HEK293 (cell line): ENCODE measurements at regions not wholly inside any gene's neighbourhood (a gene's known extent, or its start where the extent isn't known, plus 50 kb on each side); places are given as distances from the start of the nearest gene placed in this dataset.

ENCODE experiments used
- CTCF ChIA-PET: fragments of 350-600 bp; formaldehyde crosslinking; extraction: SDS; loops from one replicate; lab custom pipeline; 2021; ENCODE audit warnings: antibody characterized with exemption; lab: Yijun Ruan, JAX
- POLR2A ChIA-PET: fragments of 300-600 bp; formaldehyde crosslinking; extraction: SDS; loops from one replicate; lab custom pipeline; 2020; ENCODE audit warnings: antibody characterized with exemption, inconsistent platforms; lab: Yijun Ruan, JAX
- H3K27ac ChIP-seq: fragments of 200-500 bp; sonication (Bioruptor generic); 2 replicates; pipeline ENCODE4 v1.5.1; 2014; ENCODE audit warnings: low read depth, low read length, control low read depth, inconsistent platforms; ENCODE audit errors: extremely low read depth
- H3K36me3 ChIP-seq, 2 experiments: fragments of 200-500 bp in 1 of 2; sonication (Bioruptor generic) in 1 of 2; 1 replicate in 1 of 2; 2 replicates in 1 of 2; pipeline ENCODE4 v1.5.1; 2014 to 2017; ENCODE audit warnings: inconsistent platforms in 2 of 2, low read length in 2 of 2; ENCODE audit not compliant: control insufficient read depth in 2 of 2, insufficient read depth in 1 of 2
- H3K4me1 ChIP-seq: fragments of 200-500 bp; sonication (Bioruptor generic); 2 replicates; pipeline ENCODE4 v1.5.1; 2014; ENCODE audit warnings: mild to moderate bottlenecking, low read length, inconsistent platforms; ENCODE audit not compliant: control insufficient read depth, insufficient read depth
- H3K4me3 ChIP-seq: 2 replicates; pipeline ENCODE4 v1.5.1; 2011; ENCODE audit warnings: low read depth, mild to moderate bottlenecking, control low read depth, low read length, moderate library complexity
- H3K9me3 ChIP-seq: fragments of 200-500 bp; sonication (Bioruptor generic); 2 replicates; pipeline ENCODE4 v1.5.1; 2014; ENCODE audit warnings: low read depth, low read length, inconsistent platforms; ENCODE audit not compliant: control insufficient read depth, insufficient read depth
- GLIS1 ChIP-seq: fragments of 450-650 bp; formaldehyde crosslinking; IDR thresholded peaks from 2 replicates; pipeline ENCODE4 v1.5.1; 2016; ENCODE audit warnings: missing biosample characterization, missing genetic modification characterization
- HOXC10 ChIP-seq: sonication (generic); formaldehyde crosslinking; IDR thresholded peaks from 2 replicates; pipeline ENCODE4 v1.8.1; 2023; ENCODE audit warnings: mild to moderate bottlenecking, missing genetic modification reagents
- MZF1 ChIP-seq: fragments of 450-650 bp; formaldehyde crosslinking; IDR thresholded peaks from 2 replicates; pipeline ENCODE4 v1.5.1; 2017; ENCODE audit warnings: missing biosample characterization, missing genetic modification characterization, borderline replicate concordance
- SALL2 ChIP-seq: fragments of 450-650 bp; formaldehyde crosslinking; IDR thresholded peaks from 2 replicates; pipeline ENCODE4 v1.5.0; 2017; ENCODE audit warnings: missing biosample characterization, mild to moderate bottlenecking, missing genetic modification characterization, borderline replicate concordance
- TSHZ1 ChIP-seq: fragments of 450-650 bp; formaldehyde crosslinking; IDR thresholded peaks from 2 replicates; pipeline ENCODE4 v1.5.1; 2016; ENCODE audit warnings: missing biosample characterization, missing genetic modification characterization, borderline replicate concordance
- YY1 ChIP-seq: fragments of 450-650 bp; formaldehyde crosslinking; IDR thresholded peaks from 2 replicates; pipeline ENCODE4 v1.5.1; 2018; ENCODE audit warnings: missing biosample characterization, missing genetic modification characterization
- ZBTB11 ChIP-seq: fragments of 450-650 bp; formaldehyde crosslinking; conservative IDR thresholded peaks from 2 replicates; pipeline ENCODE4 v1.5.1; 2016; ENCODE audit warnings: low read depth, missing biosample characterization, missing genetic modification characterization
- ZBTB48 ChIP-seq: fragments of 450-650 bp; formaldehyde crosslinking; IDR thresholded peaks from 2 replicates; pipeline ENCODE4 v1.5.1; 2016; ENCODE audit warnings: missing biosample characterization, missing genetic modification characterization
- ZBTB6 ChIP-seq: fragments of 450-650 bp; formaldehyde crosslinking; IDR thresholded peaks from 2 replicates; pipeline ENCODE4 v1.5.1; 2017; ENCODE audit warnings: missing biosample characterization, missing genetic modification characterization
- ZNF2 ChIP-seq: fragments of 450-650 bp; formaldehyde crosslinking; IDR thresholded peaks from 2 replicates; pipeline ENCODE4 v1.5.1; 2016; ENCODE audit warnings: missing biosample characterization, missing genetic modification characterization
- ZNF324 ChIP-seq: fragments of 450-650 bp; formaldehyde crosslinking; IDR thresholded peaks from 2 replicates; pipeline ENCODE4 v1.5.1; 2016; ENCODE audit warnings: missing biosample characterization, missing genetic modification characterization
- ZNF473 ChIP-seq: fragments of 450-650 bp; formaldehyde crosslinking; IDR thresholded peaks from 2 replicates; pipeline ENCODE4 v1.5.1; 2017; ENCODE audit warnings: missing biosample characterization, missing genetic modification characterization
- ZNF610 ChIP-seq: fragments of 450-650 bp; formaldehyde crosslinking; IDR thresholded peaks from 2 replicates; pipeline ENCODE4 v1.5.1; 2016; ENCODE audit warnings: missing biosample characterization, missing genetic modification characterization, borderline replicate concordance
- ZNF624 ChIP-seq: fragments of 450-650 bp; formaldehyde crosslinking; IDR thresholded peaks from 2 replicates; pipeline ENCODE4 v1.5.1; 2017; ENCODE audit warnings: missing biosample characterization, missing genetic modification characterization
- ZNF747 ChIP-seq: fragments of 450-650 bp; formaldehyde crosslinking; IDR thresholded peaks from 2 replicates; pipeline ENCODE4 v1.5.1; 2016; ENCODE audit warnings: missing biosample characterization, missing genetic modification characterization
- TF ChIP-seq, protein P1 (sequence below): fragments of 450-650 bp; formaldehyde crosslinking; IDR thresholded peaks from 2 replicates; pipeline ENCODE4 v1.5.1; 2016; ENCODE audit warnings: missing biosample characterization, missing genetic modification characterization
- TF ChIP-seq, protein P2 (sequence below): fragments of 450-650 bp; formaldehyde crosslinking; IDR thresholded peaks from 2 replicates; pipeline ENCODE4 v1.5.1; 2016; ENCODE audit warnings: missing biosample characterization, missing genetic modification characterization, borderline replicate concordance
- TF ChIP-seq, protein P3 (sequence below): fragments of 450-650 bp; formaldehyde crosslinking; conservative IDR thresholded peaks from 2 replicates; pipeline ENCODE4 v1.5.1; 2016; ENCODE audit warnings: low read depth, missing biosample characterization, missing genetic modification characterization

- no peak for TF ChIP-seq ZBTB6 (tag by site-specific recombination)
- no peak for TF ChIP-seq GLIS1 (tag by site-specific recombination)
Observed at GRCh38 chr10:128833671-128834070, 633.4 kb upstream of the MGMT start (continued).

DNA sequence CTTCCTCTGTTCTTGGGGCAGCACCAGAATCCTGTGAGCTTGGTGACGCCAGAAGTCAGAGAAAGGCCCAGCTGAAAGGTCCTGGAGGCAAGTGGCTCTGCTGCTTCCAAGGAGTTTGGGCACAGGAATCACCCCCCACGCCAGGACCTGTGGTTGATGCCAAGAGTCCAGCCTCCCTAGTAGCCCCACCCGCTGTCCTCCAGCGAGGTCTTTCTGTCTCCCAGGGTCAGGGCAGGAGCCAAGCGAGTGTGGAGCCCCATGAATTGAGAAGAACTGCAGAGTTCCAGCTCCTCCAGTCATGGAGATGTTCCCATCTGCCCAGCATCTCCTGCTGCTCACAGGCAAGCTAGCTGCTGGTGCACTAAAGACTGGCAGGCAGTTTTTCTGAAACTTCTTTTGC, 631.7 kb upstream of the MGMT start:
- Histone ChIP-seq H3K27ac (no peak overlapping the region), H3K36me3 (no peaks in the 10 kb centered on the region), H3K4me3 (no peak overlapping the region), H3K9me3 (no peaks in the 10 kb centered on the region), H3K4me1 (no peaks in the 10 kb centered on the region)
- POLR2A ChIA-PET: no interaction called here
- CTCF ChIA-PET: interaction anchor here (0.8 kb wide), 1 partner anchor 568 kb away, joined by 3 read pairs; no protein-coding TSS in a partner anchor
- TF ChIP-seq, protein P1, sequence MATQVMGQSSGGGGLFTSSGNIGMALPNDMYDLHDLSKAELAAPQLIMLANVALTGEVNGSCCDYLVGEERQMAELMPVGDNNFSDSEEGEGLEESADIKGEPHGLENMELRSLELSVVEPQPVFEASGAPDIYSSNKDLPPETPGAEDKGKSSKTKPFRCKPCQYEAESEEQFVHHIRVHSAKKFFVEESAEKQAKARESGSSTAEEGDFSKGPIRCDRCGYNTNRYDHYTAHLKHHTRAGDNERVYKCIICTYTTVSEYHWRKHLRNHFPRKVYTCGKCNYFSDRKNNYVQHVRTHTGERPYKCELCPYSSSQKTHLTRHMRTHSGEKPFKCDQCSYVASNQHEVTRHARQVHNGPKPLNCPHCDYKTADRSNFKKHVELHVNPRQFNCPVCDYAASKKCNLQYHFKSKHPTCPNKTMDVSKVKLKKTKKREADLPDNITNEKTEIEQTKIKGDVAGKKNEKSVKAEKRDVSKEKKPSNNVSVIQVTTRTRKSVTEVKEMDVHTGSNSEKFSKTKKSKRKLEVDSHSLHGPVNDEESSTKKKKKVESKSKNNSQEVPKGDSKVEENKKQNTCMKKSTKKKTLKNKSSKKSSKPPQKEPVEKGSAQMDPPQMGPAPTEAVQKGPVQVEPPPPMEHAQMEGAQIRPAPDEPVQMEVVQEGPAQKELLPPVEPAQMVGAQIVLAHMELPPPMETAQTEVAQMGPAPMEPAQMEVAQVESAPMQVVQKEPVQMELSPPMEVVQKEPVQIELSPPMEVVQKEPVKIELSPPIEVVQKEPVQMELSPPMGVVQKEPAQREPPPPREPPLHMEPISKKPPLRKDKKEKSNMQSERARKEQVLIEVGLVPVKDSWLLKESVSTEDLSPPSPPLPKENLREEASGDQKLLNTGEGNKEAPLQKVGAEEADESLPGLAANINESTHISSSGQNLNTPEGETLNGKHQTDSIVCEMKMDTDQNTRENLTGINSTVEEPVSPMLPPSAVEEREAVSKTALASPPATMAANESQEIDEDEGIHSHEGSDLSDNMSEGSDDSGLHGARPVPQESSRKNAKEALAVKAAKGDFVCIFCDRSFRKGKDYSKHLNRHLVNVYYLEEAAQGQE: no peak
- TF ChIP-seq ZNF747 (tag by site-specific recombination): no peak
- TF ChIP-seq ZNF624 (tag by site-specific recombination): no peak
- no peak for TF ChIP-seq MZF1
- no peak for TF ChIP-seq ZNF324 (tag by site-specific recombination)
- TF ChIP-seq YY1 (tag by site-specific recombination): no peak
- no peak for TF ChIP-seq ZBTB48
- TF ChIP-seq HOXC10 (CRISPR knock-in tag): no peak
- no peak for TF ChIP-seq ZNF473 (tag by site-specific recombination)
- no peak for TF ChIP-seq ZBTB11 (tag by site-specific recombination)
- TF ChIP-seq ZNF2 (tag by site-specific recombination): no peak
- no peak for TF ChIP-seq SALL2 (tag by site-specific recombination)
- TF ChIP-seq, protein P2, sequence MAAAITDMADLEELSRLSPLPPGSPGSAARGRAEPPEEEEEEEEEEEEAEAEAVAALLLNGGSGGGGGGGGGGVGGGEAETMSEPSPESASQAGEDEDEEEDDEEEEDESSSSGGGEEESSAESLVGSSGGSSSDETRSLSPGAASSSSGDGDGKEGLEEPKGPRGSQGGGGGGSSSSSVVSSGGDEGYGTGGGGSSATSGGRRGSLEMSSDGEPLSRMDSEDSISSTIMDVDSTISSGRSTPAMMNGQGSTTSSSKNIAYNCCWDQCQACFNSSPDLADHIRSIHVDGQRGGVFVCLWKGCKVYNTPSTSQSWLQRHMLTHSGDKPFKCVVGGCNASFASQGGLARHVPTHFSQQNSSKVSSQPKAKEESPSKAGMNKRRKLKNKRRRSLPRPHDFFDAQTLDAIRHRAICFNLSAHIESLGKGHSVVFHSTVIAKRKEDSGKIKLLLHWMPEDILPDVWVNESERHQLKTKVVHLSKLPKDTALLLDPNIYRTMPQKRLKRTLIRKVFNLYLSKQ (tag by site-specific recombination): no peak
- TF ChIP-seq, protein P3, sequence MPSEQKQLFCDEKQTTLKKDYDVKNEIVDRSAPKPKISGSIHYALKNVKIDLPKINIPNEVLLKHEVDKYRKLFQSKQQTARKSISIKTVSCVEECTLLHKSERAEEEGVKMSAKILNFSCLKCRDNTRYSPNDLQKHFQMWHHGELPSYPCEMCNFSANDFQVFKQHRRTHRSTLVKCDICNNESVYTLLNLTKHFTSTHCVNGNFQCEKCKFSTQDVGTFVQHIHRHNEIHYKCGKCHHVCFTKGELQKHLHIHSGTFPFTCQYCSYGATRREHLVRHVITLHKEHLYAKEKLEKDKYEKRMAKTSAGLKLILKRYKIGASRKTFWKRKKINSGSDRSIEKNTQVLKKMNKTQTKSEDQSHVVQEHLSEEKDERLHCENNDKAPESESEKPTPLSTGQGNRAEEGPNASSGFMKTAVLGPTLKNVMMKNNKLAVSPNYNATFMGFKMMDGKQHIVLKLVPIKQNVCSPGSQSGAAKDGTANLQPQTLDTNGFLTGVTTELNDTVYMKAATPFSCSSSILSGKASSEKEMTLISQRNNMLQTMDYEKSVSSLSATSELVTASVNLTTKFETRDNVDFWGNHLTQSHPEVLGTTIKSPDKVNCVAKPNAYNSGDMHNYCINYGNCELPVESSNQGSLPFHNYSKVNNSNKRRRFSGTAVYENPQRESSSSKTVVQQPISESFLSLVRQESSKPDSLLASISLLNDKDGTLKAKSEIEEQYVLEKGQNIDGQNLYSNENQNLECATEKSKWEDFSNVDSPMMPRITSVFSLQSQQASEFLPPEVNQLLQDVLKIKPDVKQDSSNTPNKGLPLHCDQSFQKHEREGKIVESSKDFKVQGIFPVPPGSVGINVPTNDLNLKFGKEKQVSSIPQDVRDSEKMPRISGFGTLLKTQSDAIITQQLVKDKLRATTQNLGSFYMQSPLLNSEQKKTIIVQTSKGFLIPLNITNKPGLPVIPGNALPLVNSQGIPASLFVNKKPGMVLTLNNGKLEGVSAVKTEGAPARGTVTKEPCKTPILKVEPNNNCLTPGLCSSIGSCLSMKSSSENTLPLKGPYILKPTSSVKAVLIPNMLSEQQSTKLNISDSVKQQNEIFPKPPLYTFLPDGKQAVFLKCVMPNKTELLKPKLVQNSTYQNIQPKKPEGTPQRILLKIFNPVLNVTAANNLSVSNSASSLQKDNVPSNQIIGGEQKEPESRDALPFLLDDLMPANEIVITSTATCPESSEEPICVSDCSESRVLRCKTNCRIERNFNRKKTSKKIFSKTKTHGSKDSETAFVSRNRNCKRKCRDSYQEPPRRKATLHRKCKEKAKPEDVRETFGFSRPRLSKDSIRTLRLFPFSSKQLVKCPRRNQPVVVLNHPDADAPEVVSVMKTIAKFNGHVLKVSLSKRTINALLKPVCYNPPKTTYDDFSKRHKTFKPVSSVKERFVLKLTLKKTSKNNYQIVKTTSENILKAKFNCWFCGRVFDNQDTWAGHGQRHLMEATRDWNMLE (tag by site-specific recombination): no peak
- no peak for TF ChIP-seq TSHZ1 (tag by site-specific recombination)
- TF ChIP-seq ZNF610 (tag by site-specific recombination): no peak
